SU-DHL-6 (cell line): ENCODE measurements at regions not wholly inside any gene's neighbourhood (a gene's known extent, or its start where the extent isn't known, plus 50 kb on each side); places are given as distances from the start of the nearest gene placed in this dataset.

ENCODE experiments used
- H2AFZ ChIP-seq: fragments of 200-600 bp; sonication (generic); 2 replicates; pipeline ENCODE4 v1.6.1; 2014; ENCODE audit warnings: low read depth, mild to moderate bottlenecking, moderate library complexity, mixed read lengths, antibody characterized with exemption, low read length; ENCODE audit not compliant: severe bottlenecking
- H3F3A ChIP-seq: fragments of 200-600 bp; shearing (Covaris generic); 2 replicates; pipeline ENCODE4 v1.6.0; 2016; ENCODE audit warnings: antibody characterized with exemption, mild to moderate bottlenecking; ENCODE audit not compliant: insufficient read depth
- H3K27ac ChIP-seq: fragments of 200-600 bp; sonication (generic); 2 replicates; pipeline ENCODE4 v1.5.1; 2016; ENCODE audit warnings: low read depth, mild to moderate bottlenecking, low read length, moderate library complexity, mixed read lengths
- H3K27me3 ChIP-seq: fragments of 200-600 bp; sonication (generic), shearing (Covaris generic); 2 replicates; pipeline ENCODE4 v1.6.0; 2014; ENCODE audit warnings: mild to moderate bottlenecking, low read length
- H3K36me3 ChIP-seq: fragments of 200-600 bp; sonication (generic); 2 replicates; pipeline ENCODE4 v1.6.1; 2014; ENCODE audit warnings: mild to moderate bottlenecking, low read length, mixed read lengths
- H3K4me2 ChIP-seq: fragments of 300-600, 200-600 bp; shearing (Covaris generic), sonication (generic); 2 replicates; pipeline ENCODE4 v1.6.0; 2014; ENCODE audit warnings: low read length, low read depth, mild to moderate bottlenecking; ENCODE audit not compliant: poor library complexity, severe bottlenecking
- H3K4me3 ChIP-seq: fragments of 200-600 bp; sonication (generic); 2 replicates; pipeline ENCODE4 v1.5.1; 2014; ENCODE audit warnings: antibody characterized with exemption, low read length, mild to moderate bottlenecking, mixed read lengths; ENCODE audit not compliant: insufficient read depth, poor library complexity, severe bottlenecking
- H3K79me2 ChIP-seq: fragments of 200-600 bp; sonication (generic); 2 replicates; pipeline ENCODE4 v1.6.1; 2014; ENCODE audit warnings: mild to moderate bottlenecking, low read length, moderate library complexity; ENCODE audit not compliant: insufficient read depth
- H3K9ac ChIP-seq: fragments of 200-600 bp; sonication (generic); 2 replicates; pipeline ENCODE4 v1.7.0; 2014; ENCODE audit warnings: mild to moderate bottlenecking, low read length
- H3K9me2 ChIP-seq: fragments of 200-600 bp; sonication (generic); replicated peaks from 2 replicates; pipeline ENCODE4 v1.6.1; 2014; ENCODE audit warnings: low read length; ENCODE audit not compliant: insufficient read depth
- H3K9me3 ChIP-seq: fragments of 200-600 bp; sonication (generic); 2 replicates; pipeline ENCODE4 v1.6.1; 2014; ENCODE audit warnings: low read length, mixed read lengths; ENCODE audit not compliant: insufficient read depth
- H4K20me1 ChIP-seq: fragments of 200-600 bp; sonication (generic); 2 replicates; pipeline ENCODE4 v1.6.1; 2014; ENCODE audit warnings: low read depth, mild to moderate bottlenecking, antibody characterized with exemption, low read length, moderate library complexity, mixed read lengths
- EZH2phosphoT487 ChIP-seq: fragments of 200-600 bp; sonication (generic), shearing (Covaris generic); conservative IDR thresholded peaks from 2 replicates; pipeline ENCODE4 v1.6.1; 2018; ENCODE audit warnings: mild to moderate bottlenecking, antibody characterized with exemption, low read length, moderate library complexity, mixed read lengths
- TF ChIP-seq, protein P1 (sequence below): fragments of 200-600 bp; sonication (generic); IDR thresholded peaks from one replicate; pipeline ENCODE4 v1.5.1; 2017; ENCODE audit warnings: antibody characterized with exemption, mild to moderate bottlenecking, low read length, moderate library complexity; ENCODE audit not compliant: insufficient read depth, poor library complexity, severe bottlenecking

DNA sequence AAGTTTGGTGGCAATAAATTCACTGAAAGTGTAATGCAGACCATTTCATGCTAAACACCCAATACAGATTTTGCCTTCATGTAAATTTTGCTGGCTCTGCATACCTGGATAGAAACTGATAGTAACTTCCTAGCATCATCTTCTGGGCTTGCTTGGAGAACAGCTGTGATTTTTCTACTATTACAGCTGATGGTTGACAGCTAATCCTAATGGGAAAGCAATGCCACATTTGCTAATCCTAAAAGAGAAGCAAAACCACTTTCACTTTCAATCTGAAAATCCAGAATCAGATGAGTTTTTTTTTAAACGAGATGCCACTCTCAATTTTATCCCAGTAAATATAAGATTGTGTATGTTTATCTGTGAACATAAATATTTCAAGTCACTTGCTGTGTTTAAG, 1035.9 kb downstream of the TRHDE start:
- Histone ChIP-seq H3K36me3 (no peaks in the 10 kb centered on the region), H3K4me2 (no peak overlapping the region), H3F3A (no peaks in the 10 kb centered on the region), H3K4me3 (no peak overlapping the region), H3K9ac (no peak overlapping the region), H3K79me2 (no peaks in the 10 kb centered on the region), H3K9me2 (no peaks in the 10 kb centered on the region), H4K20me1 (no peaks in the 10 kb centered on the region), H3K9me3 (no peaks in the 10 kb centered on the region), H3K27ac (no peak overlapping the region), H2AFZ (no peak overlapping the region), H3K27me3 (no peaks in the 10 kb centered on the region)
- TF ChIP-seq, protein P1, sequence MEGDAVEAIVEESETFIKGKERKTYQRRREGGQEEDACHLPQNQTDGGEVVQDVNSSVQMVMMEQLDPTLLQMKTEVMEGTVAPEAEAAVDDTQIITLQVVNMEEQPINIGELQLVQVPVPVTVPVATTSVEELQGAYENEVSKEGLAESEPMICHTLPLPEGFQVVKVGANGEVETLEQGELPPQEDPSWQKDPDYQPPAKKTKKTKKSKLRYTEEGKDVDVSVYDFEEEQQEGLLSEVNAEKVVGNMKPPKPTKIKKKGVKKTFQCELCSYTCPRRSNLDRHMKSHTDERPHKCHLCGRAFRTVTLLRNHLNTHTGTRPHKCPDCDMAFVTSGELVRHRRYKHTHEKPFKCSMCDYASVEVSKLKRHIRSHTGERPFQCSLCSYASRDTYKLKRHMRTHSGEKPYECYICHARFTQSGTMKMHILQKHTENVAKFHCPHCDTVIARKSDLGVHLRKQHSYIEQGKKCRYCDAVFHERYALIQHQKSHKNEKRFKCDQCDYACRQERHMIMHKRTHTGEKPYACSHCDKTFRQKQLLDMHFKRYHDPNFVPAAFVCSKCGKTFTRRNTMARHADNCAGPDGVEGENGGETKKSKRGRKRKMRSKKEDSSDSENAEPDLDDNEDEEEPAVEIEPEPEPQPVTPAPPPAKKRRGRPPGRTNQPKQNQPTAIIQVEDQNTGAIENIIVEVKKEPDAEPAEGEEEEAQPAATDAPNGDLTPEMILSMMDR, result no peak
- no peak for TF ChIP-seq EZH2phosphoT487

DNA sequence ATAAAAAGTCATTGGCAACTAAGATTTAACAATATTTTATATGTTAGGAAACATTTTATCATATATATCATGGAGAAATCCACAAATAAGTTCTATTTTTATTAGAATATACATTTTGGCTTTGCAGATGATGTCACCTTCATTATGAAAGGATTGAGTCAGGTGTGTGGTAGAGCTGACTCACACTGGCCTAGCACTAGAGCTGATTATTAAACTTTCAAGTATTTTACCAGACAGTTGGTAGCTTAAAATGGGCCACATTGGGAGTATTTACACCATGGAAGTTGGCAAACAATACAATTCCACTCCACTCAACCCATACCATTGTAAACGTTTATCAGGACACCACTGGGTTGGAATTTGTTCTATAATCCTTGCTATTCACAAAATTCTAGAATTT, 1036.6 kb downstream of the TRHDE start:
- Histone ChIP-seq H3K9me3 (no peaks in the 10 kb centered on the region), H3K27ac (no peak overlapping the region), H3K4me2 (no peak overlapping the region), H3K27me3 (no peaks in the 10 kb centered on the region), H3K4me3 (no peak overlapping the region), H3K9ac (no peak overlapping the region), H2AFZ (no peak overlapping the region), H3K36me3 (no peaks in the 10 kb centered on the region), H4K20me1 (no peaks in the 10 kb centered on the region), H3F3A (no peaks in the 10 kb centered on the region), H3K9me2 (no peaks in the 10 kb centered on the region), H3K79me2 (no peaks in the 10 kb centered on the region)
- TF ChIP-seq EZH2phosphoT487, result no peak
- TF ChIP-seq, protein P1, result no peak

DNA sequence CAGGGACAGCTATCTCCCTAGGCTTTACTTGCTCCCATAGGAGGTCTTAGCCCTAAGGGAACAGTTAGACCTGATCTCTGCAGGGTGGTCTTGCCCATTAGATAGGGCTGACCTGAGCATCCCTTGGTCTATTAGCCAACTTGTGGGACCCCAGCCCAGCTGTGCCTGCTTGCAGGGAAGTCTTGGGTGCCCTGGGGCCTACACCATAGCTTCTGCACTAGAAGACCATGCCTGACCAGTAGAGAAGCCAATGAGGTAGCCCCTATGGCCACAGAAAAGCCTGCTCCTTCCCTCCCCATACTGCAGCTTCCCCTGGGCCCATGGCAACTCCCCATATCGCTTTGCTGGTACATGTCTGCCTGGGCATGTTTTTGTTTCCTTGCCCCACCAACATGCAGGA, 1049.1 kb downstream of the TRHDE start:
- no peak overlapping the region for H3K4me2 ChIP-seq
- no peaks in the 10 kb centered on the region for H3K79me2 ChIP-seq
- H3K4me3 ChIP-seq, result no peak overlapping the region
- H3F3A ChIP-seq, result no peaks in the 10 kb centered on the region
- H3K27me3 ChIP-seq, result no peaks in the 10 kb centered on the region
- H4K20me1 ChIP-seq, result no peaks in the 10 kb centered on the region
- H2AFZ ChIP-seq, result no peak overlapping the region
- no peak for TF ChIP-seq EZH2phosphoT487
- TF ChIP-seq, protein P1, result no peak
- H3K27ac ChIP-seq, result no peak overlapping the region
- H3K36me3 ChIP-seq, result no peaks in the 10 kb centered on the region
- H3K9me3 ChIP-seq, result no peaks in the 10 kb centered on the region
- no peak overlapping the region for H3K9ac ChIP-seq
- no peaks in the 10 kb centered on the region for H3K9me2 ChIP-seq

DNA sequence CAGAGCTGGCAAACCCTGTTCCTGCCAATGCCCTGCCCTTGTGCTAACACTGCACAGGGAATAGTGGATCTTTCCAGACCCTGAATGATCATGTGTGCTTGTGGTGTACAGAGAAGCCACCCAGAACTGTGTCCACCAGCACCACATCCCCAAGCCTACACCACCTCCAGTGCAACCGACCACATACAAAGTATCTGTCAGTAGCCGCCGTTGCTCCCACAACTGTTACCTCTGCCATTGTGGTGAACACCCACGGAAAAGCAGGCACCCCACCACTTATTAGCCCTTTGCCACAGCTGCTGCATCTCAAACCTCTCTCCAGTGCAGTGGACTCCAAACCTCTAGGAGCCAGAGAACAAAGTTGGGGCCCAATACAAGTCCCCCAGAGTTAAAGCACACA, 1049.6 kb downstream of the TRHDE start:
- Histone ChIP-seq H3K79me2 (no peaks in the 10 kb centered on the region), H3K4me3 (no peak overlapping the region), H3K9me2 (no peaks in the 10 kb centered on the region), H3K27me3 (no peaks in the 10 kb centered on the region), H3K27ac (no peak overlapping the region), H3F3A (no peaks in the 10 kb centered on the region), H3K9me3 (no peaks in the 10 kb centered on the region), H3K4me2 (no peak overlapping the region), H2AFZ (no peak overlapping the region), H4K20me1 (no peaks in the 10 kb centered on the region), H3K36me3 (no peaks in the 10 kb centered on the region), H3K9ac (no peak overlapping the region)
- TF ChIP-seq, protein P1, result no peak
- no peak for TF ChIP-seq EZH2phosphoT487
